ENCODE measurements at regions not wholly inside any gene's neighbourhood (a gene's known extent, or its start where the extent isn't known, plus 50 kb on each side); places are given as distances from the start of the nearest gene placed in this dataset.

DNA sequence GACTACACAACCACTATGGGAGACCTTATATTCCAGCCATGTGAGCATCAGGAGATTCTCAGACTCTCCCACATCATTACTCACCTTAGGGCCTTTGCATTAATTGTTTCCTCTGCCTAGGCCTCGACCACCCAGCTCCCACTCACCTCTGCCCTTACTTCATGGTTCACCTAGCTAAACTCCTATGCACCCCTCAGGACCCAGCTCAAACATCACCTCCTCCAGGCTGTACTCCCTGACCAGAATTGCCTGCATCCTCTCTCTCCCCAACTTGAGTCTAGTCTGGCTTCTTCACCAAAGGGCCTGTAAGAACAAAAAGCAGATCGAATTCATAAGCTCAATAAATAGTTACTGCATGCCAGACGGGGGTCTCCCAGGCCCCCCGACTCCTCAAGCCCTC is 53.1 kb upstream of the FAM174B start:
- H3K18ac ChIP-seq (ENCODE audit: extremely low read depth, low read length), result no peak overlapping the region
- no peaks in the 10 kb centered on the region; the same call in 1 of the 2 replicates for H3K23me2 ChIP-seq (ENCODE audit: low read depth, low read length)
- H3K4me3 ChIP-seq (ENCODE audit: extremely low read depth in 1 of 4, insufficient read depth in 2 of 4, low read depth in 3 of 4, low read length in 4 of 4), result no peak overlapping the region
- H3K9ac ChIP-seq (replicated peaks in 1 of 4; ENCODE audit: extremely low read depth in 1 of 4, low read depth in 3 of 4, low read length in 3 of 4), result no peak overlapping the region
- H2AFZ ChIP-seq (ENCODE audit: low read length), result no peak overlapping the region
- no peaks in the 10 kb centered on the region for H4K20me1 ChIP-seq (replicated peaks in 1 of 2; ENCODE audit: control insufficient read depth in 1 of 2, insufficient read depth in 2 of 2, low read length in 2 of 2)
- peaks cover 0 to 21% (median 8%) of the 10 kb centered on the region in 4 experiments; a peak in 5 of 7 replicates for H3K27me3 ChIP-seq (replicated peaks in 1 of 4; ENCODE audit: control insufficient read depth in 3 of 4, extremely low read depth in 1 of 4, insufficient read depth in 3 of 4, low read length in 3 of 4)
- H4K8ac ChIP-seq (ENCODE audit: extremely low read depth, insufficient read depth, low read length), result no peak overlapping the region
- POLR2A ChIA-PET (ENCODE audit: partially characterized antibody), result no interaction called here
- H2BK20ac ChIP-seq (ENCODE audit: low read length), result 0 out of 2 replicates have a peak overlapping the region, but pooled peaks have one; percentile 13
- no peak overlapping the region for H3K56ac ChIP-seq (replicated peaks; ENCODE audit: insufficient read length, low read depth, low read length)
- no peak for TF ChIP-seq KDM4A (IDR thresholded peaks at IDR 0.05; ENCODE audit: low read depth, low read length, severe bottlenecking)
- no peaks in the 10 kb centered on the region for H3K79me2 ChIP-seq (ENCODE audit: control insufficient read depth in 1 of 2, insufficient read depth in 2 of 2, low read length in 2 of 2)
- 96% methylated on average over 4 of the region's 4 CpGs; no CpG with 5 or more reads in 1 of the 2 experiments for WGBS, 2 experiments (ENCODE audit: extremely low coverage in 1 of 2, insufficient coverage in 1 of 2, insufficient read length in 1 of 2, insufficient replicate concordance in 2 of 2, low coverage in 1 of 2, low lambda C conversion rate in 2 of 2, missing lambda C conversion rate in 1 of 2)
- no peak overlapping the region for H2BK120ac ChIP-seq (replicated peaks; ENCODE audit: low read depth, low read length)
- H3K14ac ChIP-seq (ENCODE audit: insufficient read length), result no peak overlapping the region
- DNase-seq (ENCODE audit: low read depth in 1 of 2, low spot score in 2 of 2) (no peak), FAIRE-seq (no peak)
- H2BK12ac ChIP-seq (ENCODE audit: low read depth, low read length), result no peak overlapping the region
- no peak overlapping the region for H4K91ac ChIP-seq (replicated peaks; ENCODE audit: insufficient read length, low read length)
- no peak overlapping the region for H3K23ac ChIP-seq (ENCODE audit: insufficient read length)
- H4K5ac ChIP-seq (ENCODE audit: insufficient read length, low read depth, low read length), result no peak overlapping the region
- H3K36me3 ChIP-seq (ENCODE audit: control insufficient read depth in 2 of 4, insufficient read depth in 4 of 4, low read length in 3 of 4), result no peaks in the 10 kb centered on the region
- no peak overlapping the region for H2AK5ac ChIP-seq (ENCODE audit: low read depth, low read length)
- H3K4ac ChIP-seq (replicated peaks; ENCODE audit: insufficient read length, low read depth, low read length), result no peak overlapping the region
- no peak overlapping the region for H3K4me2 ChIP-seq (ENCODE audit: insufficient read depth in 1 of 2, low read depth in 2 of 2, low read length in 2 of 2)
- H2BK15ac ChIP-seq (ENCODE audit: low read length), result no peak overlapping the region
- CTCF ChIA-PET (ENCODE audit: partially characterized antibody), result interaction anchor here (0.8 to 9.0 kb wide), 5 partner anchors 14 to 324 kb away, joined by 3 to 67 read pairs (median 7); no protein-coding TSS in a partner anchor
- peaks cover 0 to 2% (median 0%) of the 10 kb centered on the region in 4 experiments; a peak in 1 of 7 replicates for H3K4me1 ChIP-seq (replicated peaks in 1 of 4; ENCODE audit: control insufficient read depth in 3 of 4, insufficient read depth in 4 of 4, low read length in 3 of 4)
- H2BK5ac ChIP-seq (ENCODE audit: low read depth, low read length), result no peak overlapping the region
- H3K27ac ChIP-seq (ENCODE audit: low read depth, low read length), result no peak overlapping the region
- H3K9me3 ChIP-seq (ENCODE audit: insufficient read depth in 2 of 2, low read depth in 1 of 2, low read length in 1 of 2), result no peaks in the 10 kb centered on the region
- H3K79me1 ChIP-seq (ENCODE audit: low read depth, low read length), result no peaks in the 10 kb centered on the region
